HepG2 (cell line): ENCODE measurements at regions not wholly inside any gene's neighbourhood (a gene's known extent, or its start where the extent isn't known, plus 50 kb on each side); places are given as distances from the start of the nearest gene placed in this dataset.

Experiments
- BHLHE40 ChIP-seq: IDR thresholded peaks from 2 replicates; pipeline ENCODE4 v1.6.1; 2011; ENCODE audit warnings: low read length, improper control_type of control experiment
- CEBPZ ChIP-seq: IDR thresholded peaks from 2 replicates; pipeline ENCODE4 v1.6.1; 2012; ENCODE audit warnings: low read length, improper control_type of control experiment
- ELF1 ChIP-seq: sonication (generic); formaldehyde crosslinking; IDR thresholded peaks from 2 replicates; pipeline ENCODE4 v1.4.0; 2020; ENCODE audit warnings: missing genetic modification reagents
- FUBP1 ChIP-seq: sonication (generic); formaldehyde crosslinking; IDR thresholded peaks from 2 replicates; pipeline ENCODE4 v1.5.1; 2020; ENCODE audit warnings: missing genetic modification reagents, mild to moderate bottlenecking, borderline replicate concordance
- GLMP ChIP-seq: sonication (generic); formaldehyde crosslinking; IDR thresholded peaks from 2 replicates; pipeline ENCODE4 v1.9.0; 2021; ENCODE audit warnings: missing genetic modification reagents, mild to moderate bottlenecking, borderline replicate concordance
- HNRNPK ChIP-seq: fragments of 200-400 bp; formaldehyde crosslinking; IDR thresholded peaks from 2 replicates; pipeline ENCODE4 v1.6.1; 2018; ENCODE audit warnings: low read length, low read depth, moderate library complexity, mild to moderate bottlenecking; ENCODE audit not compliant: poor library complexity, severe bottlenecking
- MEIS1 ChIP-seq: sonication (generic); formaldehyde crosslinking; IDR thresholded peaks from 2 replicates; pipeline ENCODE4 v1.9.0; 2021; ENCODE audit warnings: mild to moderate bottlenecking, missing genetic modification reagents, moderate library complexity, borderline replicate concordance
- PHF8 ChIP-seq: sonication (generic); formaldehyde crosslinking; IDR thresholded peaks from 2 replicates; pipeline ENCODE4 v1.5.0; 2020; ENCODE audit warnings: missing genetic modification reagents
- PPARG ChIP-seq: conservative IDR thresholded peaks from 2 replicates; pipeline ENCODE4 v1.6.1; 2016; ENCODE audit warnings: missing biosample characterization, missing genetic modification reagents
- PRDM15 ChIP-seq: sonication (generic); formaldehyde crosslinking; IDR thresholded peaks from 2 replicates; pipeline ENCODE4 v1.4.0; 2020; ENCODE audit warnings: missing genetic modification reagents
- SIX1 ChIP-seq: sonication (generic); formaldehyde crosslinking; IDR thresholded peaks from 2 replicates; pipeline ENCODE4 v1.4.0; 2020; ENCODE audit warnings: missing genetic modification reagents, borderline replicate concordance
- STAG1 ChIP-seq: sonication (generic); formaldehyde crosslinking; IDR thresholded peaks from 2 replicates; pipeline ENCODE4 v1.4.0; 2020; ENCODE audit warnings: missing genetic modification reagents
- ZGPAT ChIP-seq: IDR thresholded peaks from 2 replicates; pipeline ENCODE4 v1.6.1; 2016; ENCODE audit warnings: mild to moderate bottlenecking
- ZNF230 ChIP-seq: sonication (generic); formaldehyde crosslinking; IDR thresholded peaks from 2 replicates; pipeline ENCODE4 v1.4.0; 2020; ENCODE audit warnings: mild to moderate bottlenecking, missing genetic modification reagents
- ZNF414 ChIP-seq: sonication (generic); formaldehyde crosslinking; IDR thresholded peaks from 2 replicates; pipeline ENCODE4 v1.5.0; 2020; ENCODE audit warnings: missing genetic modification reagents
- ZNF550 ChIP-seq: sonication (generic); formaldehyde crosslinking; IDR thresholded peaks from 2 replicates; pipeline ENCODE4 v1.4.0; 2020; ENCODE audit warnings: mild to moderate bottlenecking, missing genetic modification reagents, borderline replicate concordance
- ZNF614 ChIP-seq: IDR thresholded peaks from 2 replicates; pipeline ENCODE4 v1.6.1; 2018; ENCODE audit warnings: missing biosample characterization, missing genetic modification reagents, inconsistent platforms, borderline replicate concordance

- TF ChIP-seq BHLHE40: no peak
- TF ChIP-seq ZNF614 (CRISPR knock-in tag): 0 out of 2 replicates have a peak, but pooled peaks have one; percentile 4
- TF ChIP-seq PPARG (CRISPR knock-in tag): peak; percentile 93
- no peak; the same call in 1 of the 2 replicates for TF ChIP-seq STAG1 (CRISPR knock-in tag)
- no peak for TF ChIP-seq ELF1 (CRISPR knock-in tag)
- no peak; the same call in 1 of the 2 replicates for TF ChIP-seq SIX1 (CRISPR knock-in tag)
- TF ChIP-seq HNRNPK: no peak
- no peak for TF ChIP-seq ZNF230 (CRISPR knock-in tag)
- TF ChIP-seq PHF8 (CRISPR knock-in tag): no peak
- TF ChIP-seq ZGPAT (CRISPR knock-in tag): no peak; the same call in none of the 2 replicates
- TF ChIP-seq MEIS1 (CRISPR knock-in tag): no peak
- peak; percentile 76; the same call in 1 of the 2 replicates for TF ChIP-seq PRDM15 (CRISPR knock-in tag)
- TF ChIP-seq ZNF550 (CRISPR knock-in tag): no peak
- TF ChIP-seq ZNF414 (CRISPR knock-in tag): peak; percentile 77
- TF ChIP-seq GLMP (CRISPR knock-in tag): no peak
- no peak for TF ChIP-seq FUBP1 (CRISPR knock-in tag)
- TF ChIP-seq CEBPZ: no peak
Measured at GRCh38 chr19:56976300-56976699, 135.8 kb upstream of the PEG3 start (continued).
